ENCODE measurements at regions not wholly inside any gene's neighbourhood (a gene's known extent, or its start where the extent isn't known, plus 50 kb on each side); places are given as distances from the start of the nearest gene placed in this dataset.

DNA sequence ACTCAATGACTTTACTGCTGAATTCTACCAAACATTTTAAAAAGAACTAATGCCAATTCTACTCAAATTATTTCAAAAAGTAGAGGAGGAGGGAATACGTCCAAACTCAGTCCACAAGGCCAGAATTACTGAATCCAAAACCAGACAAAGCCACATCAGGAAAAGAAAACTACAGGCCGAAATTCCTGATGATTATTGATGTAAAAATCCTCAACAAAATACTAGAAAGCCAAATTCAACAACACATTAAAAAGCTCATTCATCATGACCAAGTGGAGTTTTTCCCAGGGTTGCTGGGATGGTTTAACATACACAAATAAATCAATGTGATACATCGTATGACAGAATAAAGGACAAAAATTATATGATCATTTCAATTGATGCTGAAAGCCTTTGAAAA, 103.9 kb upstream of the UBE2E3 start:
- no peak overlapping the region for H2BK120ac ChIP-seq (ENCODE audit: low read depth, low read length)
- H2AK9ac ChIP-seq (replicated peaks; ENCODE audit: low read depth, low read length, poor library complexity), result no peak overlapping the region
- no peak overlapping the region for H4K5ac ChIP-seq (ENCODE audit: low read depth, low read length)
- H3K27me3 ChIP-seq (ENCODE audit: control insufficient read depth, insufficient read depth, low read length), result no peaks in the 10 kb centered on the region
- no peak overlapping the region for H3K4ac ChIP-seq (ENCODE audit: low read depth, low read length)
- in situ Hi-C loops (cut with MboI; ENCODE audit: low sequenced_read_pairs) (no loop called here), intact Hi-C loops (cut with micrococcal nuclease) (no loop called here), dilution Hi-C loops (cut with HindIII; ENCODE audit: low sequenced_read_pairs, unreplicated experiment) (no loop called here)
- no peak overlapping the region for H4K8ac ChIP-seq (ENCODE audit: low read depth in 2 of 2, low read length in 2 of 2)
- no peak overlapping the region for H3K27ac ChIP-seq (ENCODE audit: insufficient read depth, low read length)
- ATAC-seq (ENCODE audit: low read depth) (no peak), DNase-seq (no peak)
- H3K79me1 ChIP-seq (ENCODE audit: low read depth in 1 of 2, low read length in 2 of 2), result no peaks in the 10 kb centered on the region
- H3K4me1 ChIP-seq (ENCODE audit: control insufficient read depth, insufficient read depth, low read length), result peaks cover 2% of the 10 kb centered on the region; the same call in 1 of the 2 replicates
- H3K9ac ChIP-seq (ENCODE audit: low read depth, low read length), result no peak overlapping the region
- no peak overlapping the region for H2AFZ ChIP-seq (replicated peaks; ENCODE audit: low read length, poor library complexity)
- H3K23ac ChIP-seq (ENCODE audit: low read depth, low read length), result no peak overlapping the region
- no peaks in the 10 kb centered on the region; the same call in 1 of the 2 replicates for H3K9me3 ChIP-seq (ENCODE audit: control insufficient read depth, insufficient read depth, low read length)
- H3K36me3 ChIP-seq (ENCODE audit: control insufficient read depth, insufficient read depth, low read length), result no peaks in the 10 kb centered on the region
- H3K4me3 ChIP-seq (ENCODE audit: insufficient read depth, low read depth, low read length), result no peak overlapping the region
- no peak overlapping the region for H3K18ac ChIP-seq (ENCODE audit: low read depth, low read length)
- WGBS, 2 experiments (ENCODE audit: extremely low coverage in 2 of 2, insufficient read length in 1 of 2), result no CpG with 5 or more reads among the region's 3 CpGs
- H2AK5ac ChIP-seq (ENCODE audit: low read depth, low read length), result no peak overlapping the region
- ChIA-PET POLR2A (ENCODE audit: unreplicated experiment) (no interaction called here), CTCF (no interaction called here)
- no TSS peak for BruUV-seq (replicated peaks)
- no peaks in the 10 kb centered on the region for H4K20me1 ChIP-seq (ENCODE audit: insufficient read depth, low read length)
- H4K91ac ChIP-seq (ENCODE audit: insufficient read depth, low read depth, low read length), result no peak overlapping the region
- no peak overlapping the region for H3K4me2 ChIP-seq (ENCODE audit: low read depth, low read length)
- no peak for TF ChIP-seq RFX5 (IDR thresholded peaks at IDR 0.05; ENCODE audit: low read depth, low read length)
- TF ChIP-seq RAD21 (IDR thresholded peaks at IDR 0.05; ENCODE audit: low read length), result no peak
- TF ChIP-seq BHLHE40 (IDR thresholded peaks at IDR 0.05; ENCODE audit: low read depth, low read length), result no peak
- TF ChIP-seq MXI1 (IDR thresholded peaks at IDR 0.05; ENCODE audit: borderline replicate concordance, low read depth, low read length), result no peak
- TF ChIP-seq CHD1 (IDR thresholded peaks at IDR 0.05; ENCODE audit: low read depth, low read length), result no peak
- TF ChIP-seq SMC3 (IDR thresholded peaks at IDR 0.05; ENCODE audit: low read depth, low read length), result no peak
- no peak for TF ChIP-seq CEBPB (IDR thresholded peaks at IDR 0.05; ENCODE audit: low read depth, low read length)
- TF ChIP-seq, protein P1, sequence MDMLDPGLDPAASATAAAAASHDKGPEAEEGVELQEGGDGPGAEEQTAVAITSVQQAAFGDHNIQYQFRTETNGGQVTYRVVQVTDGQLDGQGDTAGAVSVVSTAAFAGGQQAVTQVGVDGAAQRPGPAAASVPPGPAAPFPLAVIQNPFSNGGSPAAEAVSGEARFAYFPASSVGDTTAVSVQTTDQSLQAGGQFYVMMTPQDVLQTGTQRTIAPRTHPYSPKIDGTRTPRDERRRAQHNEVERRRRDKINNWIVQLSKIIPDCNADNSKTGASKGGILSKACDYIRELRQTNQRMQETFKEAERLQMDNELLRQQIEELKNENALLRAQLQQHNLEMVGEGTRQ (IDR thresholded peaks at IDR 0.05; ENCODE audit: low read depth, low read length), result no peak
- TF ChIP-seq, protein P2, sequence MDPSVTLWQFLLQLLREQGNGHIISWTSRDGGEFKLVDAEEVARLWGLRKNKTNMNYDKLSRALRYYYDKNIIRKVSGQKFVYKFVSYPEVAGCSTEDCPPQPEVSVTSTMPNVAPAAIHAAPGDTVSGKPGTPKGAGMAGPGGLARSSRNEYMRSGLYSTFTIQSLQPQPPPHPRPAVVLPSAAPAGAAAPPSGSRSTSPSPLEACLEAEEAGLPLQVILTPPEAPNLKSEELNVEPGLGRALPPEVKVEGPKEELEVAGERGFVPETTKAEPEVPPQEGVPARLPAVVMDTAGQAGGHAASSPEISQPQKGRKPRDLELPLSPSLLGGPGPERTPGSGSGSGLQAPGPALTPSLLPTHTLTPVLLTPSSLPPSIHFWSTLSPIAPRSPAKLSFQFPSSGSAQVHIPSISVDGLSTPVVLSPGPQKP (IDR thresholded peaks at IDR 0.05; ENCODE audit: borderline replicate concordance, low read depth, low read length), result no peak
- TF ChIP-seq MAZ (IDR thresholded peaks at IDR 0.05; ENCODE audit: borderline replicate concordance, low read depth, low read length), result no peak
- no peak for TF ChIP-seq RCOR1 (IDR thresholded peaks at IDR 0.05; ENCODE audit: insufficient replicate concordance, low read length)
- H2BK15ac ChIP-seq (ENCODE audit: low read depth, low read length), result no peak overlapping the region
- no peak overlapping the region for H3K56ac ChIP-seq (ENCODE audit: extremely low read depth, insufficient read depth, low read length)
- no peak overlapping the region for H2BK5ac ChIP-seq (ENCODE audit: low read depth, low read length, poor library complexity, severe bottlenecking)
- no peak overlapping the region for H2BK20ac ChIP-seq (ENCODE audit: low read depth, low read length)
- H3K9me1 ChIP-seq (ENCODE audit: insufficient read depth, low read length), result no peaks in the 10 kb centered on the region
- no peak overlapping the region for H3K14ac ChIP-seq (replicated peaks; ENCODE audit: low read depth, low read length)
